VCaP (cell line): ENCODE measurements at regions not wholly inside any gene's neighbourhood (a gene's known extent, or its start where the extent isn't known, plus 50 kb on each side); places are given as distances from the start of the nearest gene placed in this dataset.

ENCODE experiments used
- H3K27ac ChIP-seq: fragments of 450-650 bp; 2 replicates; pipeline ENCODE4 v1.5.1; 2017
- TF ChIP-seq, protein P1 (sequence below): fragments of 450-650 bp; conservative IDR thresholded peaks from 2 replicates; pipeline ENCODE4 v1.5.1; 2017; ENCODE audit warnings: mild to moderate bottlenecking, moderate library complexity

DNA sequence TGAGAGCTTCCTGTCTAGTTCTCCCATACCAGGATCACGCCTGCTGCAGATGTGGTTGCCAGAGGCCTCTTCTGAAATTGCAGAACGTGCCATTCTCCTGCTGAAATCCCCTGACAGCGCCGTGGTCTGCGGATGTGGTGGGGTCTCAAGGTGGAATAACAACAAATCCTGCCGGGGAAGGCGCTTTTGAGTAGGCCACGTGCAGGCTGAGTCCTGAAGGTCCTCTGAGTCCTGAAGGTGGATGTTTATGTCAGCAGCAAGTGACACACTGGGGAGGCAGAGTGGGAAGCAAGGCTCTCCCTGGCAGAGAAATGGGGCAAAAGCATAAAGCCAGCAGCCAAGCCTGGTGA lies 241.4 kb downstream of the MYCN start:
- TF ChIP-seq, protein P1, sequence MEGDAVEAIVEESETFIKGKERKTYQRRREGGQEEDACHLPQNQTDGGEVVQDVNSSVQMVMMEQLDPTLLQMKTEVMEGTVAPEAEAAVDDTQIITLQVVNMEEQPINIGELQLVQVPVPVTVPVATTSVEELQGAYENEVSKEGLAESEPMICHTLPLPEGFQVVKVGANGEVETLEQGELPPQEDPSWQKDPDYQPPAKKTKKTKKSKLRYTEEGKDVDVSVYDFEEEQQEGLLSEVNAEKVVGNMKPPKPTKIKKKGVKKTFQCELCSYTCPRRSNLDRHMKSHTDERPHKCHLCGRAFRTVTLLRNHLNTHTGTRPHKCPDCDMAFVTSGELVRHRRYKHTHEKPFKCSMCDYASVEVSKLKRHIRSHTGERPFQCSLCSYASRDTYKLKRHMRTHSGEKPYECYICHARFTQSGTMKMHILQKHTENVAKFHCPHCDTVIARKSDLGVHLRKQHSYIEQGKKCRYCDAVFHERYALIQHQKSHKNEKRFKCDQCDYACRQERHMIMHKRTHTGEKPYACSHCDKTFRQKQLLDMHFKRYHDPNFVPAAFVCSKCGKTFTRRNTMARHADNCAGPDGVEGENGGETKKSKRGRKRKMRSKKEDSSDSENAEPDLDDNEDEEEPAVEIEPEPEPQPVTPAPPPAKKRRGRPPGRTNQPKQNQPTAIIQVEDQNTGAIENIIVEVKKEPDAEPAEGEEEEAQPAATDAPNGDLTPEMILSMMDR, result no peak
- peak overlapping the region; percentile 71; the same call in 1 of the 2 replicates for H3K27ac ChIP-seq

DNA sequence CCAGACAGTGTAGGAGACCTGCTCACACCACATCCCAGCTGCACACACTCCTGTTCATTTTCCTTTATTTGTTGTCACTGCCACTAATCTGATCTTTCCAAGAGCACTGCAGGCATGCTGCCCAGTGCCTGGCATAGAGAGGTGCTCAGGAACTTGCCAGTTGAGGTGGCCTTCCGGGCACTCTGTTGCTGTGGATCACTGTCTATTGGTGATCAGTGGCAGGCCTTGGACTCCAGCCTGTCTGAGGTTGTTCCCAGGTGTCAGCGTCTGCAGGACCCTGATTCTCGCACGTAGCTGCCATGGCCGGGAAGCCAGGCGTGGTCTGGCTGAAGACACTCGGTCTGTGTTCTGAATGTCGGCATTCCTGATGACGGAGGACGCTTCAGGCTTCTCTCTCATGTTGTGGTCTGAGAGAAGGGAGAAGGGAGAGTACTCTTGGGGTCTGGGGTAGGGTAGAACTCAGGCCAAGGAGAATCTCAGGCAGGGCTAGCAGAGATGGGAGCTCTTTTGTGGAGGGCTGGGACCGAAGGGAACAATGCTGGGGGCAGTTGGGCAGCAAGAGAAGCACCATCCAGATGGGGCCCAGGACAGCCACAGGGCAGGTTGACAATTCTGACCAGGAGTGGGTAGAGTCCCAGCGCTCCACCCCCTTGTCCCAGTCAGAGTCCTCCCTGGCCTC lies 240.9 kb downstream of the MYCN start:
- TF ChIP-seq, protein P1, result no peak

DNA sequence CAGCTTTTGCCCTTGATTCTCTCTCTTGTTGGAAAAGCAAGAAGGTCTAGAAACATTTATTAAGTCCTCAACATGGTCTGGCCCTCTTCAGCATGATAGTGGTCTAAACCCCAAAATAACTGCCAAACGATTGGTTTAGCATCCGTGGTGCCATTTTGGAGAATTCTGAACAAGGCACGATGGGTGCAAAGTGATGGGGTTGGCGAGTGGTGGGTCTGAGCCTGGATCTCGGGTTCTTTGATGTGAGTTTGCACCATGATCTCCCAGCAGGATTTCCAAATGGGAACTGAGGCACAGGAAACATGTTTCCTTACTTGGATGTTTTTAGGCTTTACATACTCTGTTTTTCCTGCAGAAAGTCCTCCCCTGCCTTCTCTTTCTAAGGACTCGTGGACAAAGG lies 240.3 kb downstream of the MYCN start:
- TF ChIP-seq, protein P1, result no peak
- peak overlapping the region; percentile 71 for H3K27ac ChIP-seq

More for the DNA sequence above, 240.9 kb downstream of the MYCN start:
- H3K27ac ChIP-seq, result peak overlapping the region; percentile 71

DNA sequence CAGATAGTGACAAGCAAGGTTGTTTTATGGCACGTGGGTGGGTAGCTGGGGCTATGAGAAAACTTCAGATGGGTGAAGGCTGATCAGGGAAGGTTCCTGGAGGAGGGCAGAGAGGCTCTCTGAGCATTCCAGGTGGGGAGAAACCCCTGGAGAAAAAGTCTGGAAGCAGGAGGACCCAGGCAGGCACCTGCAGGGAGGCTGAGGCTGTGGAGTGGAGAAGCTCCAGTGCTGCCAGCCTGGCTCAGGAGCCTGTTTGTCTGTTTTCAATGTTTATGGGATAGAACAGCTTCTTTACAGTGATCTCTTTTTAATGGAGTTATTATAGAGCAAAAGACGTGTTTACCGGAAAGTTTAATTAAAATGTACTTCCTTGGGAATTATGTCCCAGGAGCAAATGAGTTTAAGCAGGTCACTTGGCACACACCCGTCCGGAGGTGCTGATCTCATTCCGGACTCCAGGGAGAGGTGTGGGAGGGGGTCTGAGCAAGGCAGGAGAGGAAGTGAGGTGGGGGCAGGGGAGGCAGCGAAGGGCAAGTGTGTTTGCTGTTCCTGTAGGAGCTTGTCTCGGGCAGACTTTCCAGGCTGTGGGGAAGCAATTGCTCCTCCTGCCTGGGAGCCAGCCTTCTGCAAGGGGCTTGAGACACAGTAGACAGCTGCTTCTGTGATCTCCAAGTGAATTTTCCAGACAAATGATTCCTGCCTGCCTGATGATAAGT lies 239.5 kb downstream of the MYCN start:
- TF ChIP-seq, protein P1, result no peak
- H3K27ac ChIP-seq, result peak overlapping the region; percentile 71

DNA sequence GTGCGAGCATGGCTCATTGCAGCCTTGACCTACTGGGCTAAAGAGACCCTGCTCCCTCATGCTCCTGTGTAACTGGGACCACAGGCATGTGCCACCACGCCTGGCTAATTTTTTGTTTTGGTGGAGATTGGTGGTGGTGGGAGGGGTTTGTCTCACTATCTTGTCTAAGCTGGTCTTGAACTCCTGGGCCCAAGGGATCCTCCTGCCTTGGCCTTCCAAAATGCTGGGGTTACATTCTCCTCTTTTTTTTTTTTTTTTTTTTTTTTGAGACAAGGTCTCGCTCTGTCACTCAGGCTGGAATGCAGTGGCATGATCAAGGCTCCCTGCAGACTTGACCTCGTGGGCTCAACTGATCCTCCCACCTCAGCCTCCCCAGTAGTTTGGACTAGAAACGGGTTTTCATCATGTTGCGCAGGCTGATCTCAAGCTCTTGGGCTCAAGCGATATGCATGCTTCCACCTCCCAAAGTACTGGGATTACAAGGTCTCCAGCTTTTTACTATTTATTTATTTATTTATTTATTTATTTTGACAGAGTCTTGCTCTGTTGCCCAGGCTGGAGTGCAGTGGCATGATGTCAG lies 238.3 kb downstream of the MYCN start:
- H3K27ac ChIP-seq, result no peak overlapping the region; the same call in 1 of the 2 replicates

DNA sequence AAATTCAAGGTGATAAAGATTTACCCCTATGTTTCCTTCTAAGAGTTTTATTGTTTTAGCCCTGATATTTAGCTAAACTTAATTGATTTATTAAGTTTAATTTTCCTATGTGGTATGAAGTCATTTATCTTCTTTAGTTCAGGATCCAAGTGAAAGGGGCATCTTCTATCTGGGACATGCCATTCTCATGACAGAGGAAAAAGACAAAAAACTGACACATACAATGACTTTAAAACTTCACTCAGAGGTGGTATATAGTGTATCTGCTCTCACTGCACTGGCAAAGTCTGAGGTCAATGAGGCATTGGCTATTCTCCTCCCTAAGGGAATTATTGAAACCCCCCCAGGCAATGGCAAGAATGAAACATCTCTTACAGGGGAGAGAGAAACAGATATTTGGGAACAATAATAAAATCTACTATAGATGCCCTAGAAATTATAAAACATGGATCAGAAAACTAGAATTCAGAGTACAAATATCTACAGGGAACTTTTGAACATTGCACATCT lies 237.4 kb downstream of the MYCN start:
- no peak overlapping the region for H3K27ac ChIP-seq
- TF ChIP-seq, protein P1, result no peak

More for the DNA sequence above, 238.3 kb downstream of the MYCN start:
- TF ChIP-seq, protein P1, result no peak

DNA sequence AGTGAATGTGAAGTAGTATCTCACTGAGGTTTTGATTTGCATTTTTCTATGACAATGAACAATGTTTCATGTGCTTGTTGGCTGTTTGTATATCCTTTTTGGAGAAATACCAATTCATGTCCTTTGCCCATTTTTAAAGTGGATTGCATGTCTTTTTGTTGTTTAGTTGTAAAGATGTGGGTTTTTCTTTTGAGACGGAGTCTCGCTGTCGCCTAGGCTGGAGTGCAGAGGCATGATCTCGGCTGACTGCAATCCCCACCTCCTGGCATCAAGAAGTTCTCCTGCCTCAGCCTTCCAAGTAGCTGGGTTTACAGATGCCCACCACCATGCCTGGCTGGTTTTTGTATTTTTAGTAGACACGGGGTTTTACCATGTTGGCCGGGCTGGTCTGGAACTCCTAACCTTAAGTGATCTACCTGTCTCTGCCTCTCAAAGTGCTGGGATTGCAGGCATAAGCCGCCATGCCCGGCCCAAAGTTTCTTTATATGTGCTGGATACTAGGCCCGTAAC lies 236.7 kb downstream of the MYCN start:
- TF ChIP-seq, protein P1, result no peak
- no peak overlapping the region for H3K27ac ChIP-seq
